Heart left ventricle (tissue), 16 donors: ENCODE measurements at regions not wholly inside any gene's neighbourhood (a gene's known extent, or its start where the extent isn't known, plus 50 kb on each side); places are given as distances from the start of the nearest gene placed in this dataset.

ENCODE experiments used
- ATAC-seq, 4 donors: fragments of 200-7000 bp; cut with Tn5 transposase; one replicate each; pipeline ENCODE4 v1.9.1; 2020 to 2022; ENCODE audit warnings: moderate library complexity in 4 of 4, mild to moderate bottlenecking in 3 of 4, moderate number of reproducible peaks in 1 of 4
- DNase-seq, 5 donors: peaks; one replicate each; pipeline ENCODE4 v3.0.0-alpha.2; 2020
- H3K27ac ChIP-seq, 12 donors: fragments of 200-600 bp; sonication (generic) in 4 of 12; one replicate each; pipeline versions ENCODE4 v1.5.0 to v1.8.0; 2016 to 2022; ENCODE audit warnings: mild to moderate bottlenecking in 2 of 12
- H3K27me3 ChIP-seq, 9 donors: fragments of 200-600 bp; sonication (generic) in 2 of 9; one replicate each; pipeline versions ENCODE4 v1.5.1 to v1.8.0; 2016 to 2022; ENCODE audit warnings: mild to moderate bottlenecking in 3 of 9
- H3K36me3 ChIP-seq, 9 donors: fragments of 200-600 bp; sonication (generic) in 2 of 9; one replicate each; pipeline versions ENCODE4 v1.5.0 to v1.8.0; 2018 to 2022; ENCODE audit warnings: mild to moderate bottlenecking in 2 of 9
- H3K4me1 ChIP-seq, 12 donors: fragments of 200-600 bp; sonication (generic) in 4 of 12; one replicate each; pipeline versions ENCODE4 v1.5.0 to v1.8.0; 2016 to 2022; ENCODE audit warnings: mild to moderate bottlenecking in 3 of 12
- H3K4me3 ChIP-seq, 12 donors: fragments of 200-600 bp; sonication (generic) in 4 of 12; one replicate each; pipeline versions ENCODE4 v1.5.0 to v1.8.0; 2017 to 2022; ENCODE audit warnings: mild to moderate bottlenecking in 9 of 12, moderate library complexity in 4 of 12
- H3K9me3 ChIP-seq, 12 donors: fragments of 200-600 bp; sonication (generic) in 4 of 12; one replicate each; pipeline versions ENCODE4 v1.5.0 to v1.8.0; 2016 to 2022; ENCODE audit warnings: mild to moderate bottlenecking in 1 of 12
- CTCF ChIP-seq, 12 donors: fragments of 200-600 bp; sonication (generic) in 4 of 12; IDR thresholded peaks; one replicate each; pipeline versions ENCODE4 v1.5.0 to v1.8.0; 2018 to 2022; ENCODE audit warnings: antibody characterized with exemption in 12 of 12, mild to moderate bottlenecking in 5 of 12
- POLR2A ChIP-seq, 2 donors: fragments of 450-650 bp; IDR thresholded peaks; one replicate each; pipeline ENCODE4 v1.6.1; 2017; ENCODE audit warnings: antibody characterized with exemption in 2 of 2, mild to moderate bottlenecking in 2 of 2, moderate library complexity in 2 of 2
- WGBS, 4 donors: extraction: QIAGEN DNeasy Blood & Tissue Kit in 2 of 4; methylation state at CpG; one replicate each; pipeline versions ENCODE4 v1.1.5 to v1.1.7; 2013 to 2018; 5-methylcytosine and 5-hydroxymethylcytosine counted together
- intact Hi-C, 10 donors: fragments of 100-400 bp; cut with DNase I; formaldehyde crosslinking; loops; one replicate each; pipeline versions ENCODE4 v1.11.1 to v1.14.2; 2022
- donor health status: ischemic (EF 13 %, LVEDD 7.1; RV severe dilation, severe dysfunction).
- donor health status: healthy with polysubstance abuse.
- donor health status: DM: no; HTN: yes; CAD: no.
- donor health status: DM: no; HTN: no; CAD: no.
- donor health status: ischemic (EF 25% LVEDD 6.9; RV normal size, moderate dysfunction).
- donor health status: ischemic (EF 25% LVEDD 5.7; RV mildly dilated, moderate dysfunction).
- donor health status: healthy.
- donor health status: DM: yes; HTN: yes; CAD: no.
- donor health status: ischemic (EF 35%, LVEDD 5.7; RV mildly dilated, moderate dysfunction).
- donor health status: nonischemic (EF 11% LVEDD 7.7; RV severe dilation, severe dysfunction).
- donor health status: DM: yes; HTN: yes; CAD: no.
- donor health status: PGD.
- donor health status: ischemic (EF 29% LVEDD 5.4; RV normal size, mild dysfunction).
- donor health status: nonischemic (EF 23%, LVEDD 6.1; RV moderate dilation, normal function).

DNA sequence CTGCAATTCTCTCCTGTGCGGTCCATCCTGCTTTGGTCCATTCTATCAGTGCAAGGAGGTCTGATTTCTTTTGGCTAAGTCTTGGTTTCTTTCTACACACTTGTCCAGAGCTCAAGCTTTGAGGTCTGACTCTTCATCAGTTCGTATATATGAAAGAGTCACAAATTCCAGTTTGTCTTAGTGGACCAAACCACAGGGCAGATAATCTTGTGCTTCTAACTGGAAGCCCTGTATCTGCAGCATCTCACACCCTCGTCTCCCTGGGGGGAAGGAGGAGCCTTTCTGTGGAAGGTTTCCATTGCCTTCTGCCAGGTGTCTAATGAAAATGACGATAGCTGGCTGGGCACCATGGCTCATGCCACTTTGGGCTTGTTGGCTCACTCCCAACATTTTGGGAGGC is 148.5 kb downstream of the SPP2 start:
- ATAC-seq, result no peak
- H3K27me3 ChIP-seq, result peaks cover 0 to 11% (median 0%) of the 10 kb centered on the region in 9 donors

DNA sequence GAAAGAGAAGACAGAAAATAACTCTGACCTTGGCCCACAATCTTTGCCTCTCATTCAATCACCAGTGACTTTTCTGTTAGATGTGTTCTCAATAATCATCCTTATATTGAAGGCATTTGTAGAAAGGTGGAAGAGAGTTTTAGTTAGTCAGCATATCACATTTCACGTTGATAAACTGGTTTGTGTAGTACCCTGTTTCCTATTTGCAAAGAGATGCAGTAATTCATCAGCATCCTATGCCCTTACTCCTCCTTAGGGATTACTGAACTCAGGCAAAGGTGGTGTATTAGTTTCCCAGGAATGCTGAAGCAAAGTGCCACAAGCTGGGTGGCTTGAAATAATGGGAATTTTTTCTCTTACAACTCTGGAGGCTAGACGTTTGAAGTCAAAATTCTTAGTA is 145.0 kb downstream of the SPP2 start:
- ATAC-seq, result no peak

More for the DNA sequence above, 148.5 kb downstream of the SPP2 start:
- no peak for TF ChIP-seq POLR2A (IDR thresholded peaks at IDR 0.05)
- no peak for TF ChIP-seq CTCF (IDR thresholded peaks at IDR 0.05)
- no peaks in the 10 kb centered on the region for H3K9me3 ChIP-seq
- peaks cover 0 to 11% (median 0%) of the 10 kb centered on the region in 12 donors for H3K4me1 ChIP-seq
- no peak overlapping the region for H3K4me3 ChIP-seq
- intact Hi-C loops, result no loop called here
- no peak for DNase-seq
- no peak overlapping the region for H3K27ac ChIP-seq
- 68 to 78% (median 70%) methylated on average over 4 of the region's 4 CpGs for WGBS, 4 donors
- H3K36me3 ChIP-seq, result no peaks in the 10 kb centered on the region

DNA sequence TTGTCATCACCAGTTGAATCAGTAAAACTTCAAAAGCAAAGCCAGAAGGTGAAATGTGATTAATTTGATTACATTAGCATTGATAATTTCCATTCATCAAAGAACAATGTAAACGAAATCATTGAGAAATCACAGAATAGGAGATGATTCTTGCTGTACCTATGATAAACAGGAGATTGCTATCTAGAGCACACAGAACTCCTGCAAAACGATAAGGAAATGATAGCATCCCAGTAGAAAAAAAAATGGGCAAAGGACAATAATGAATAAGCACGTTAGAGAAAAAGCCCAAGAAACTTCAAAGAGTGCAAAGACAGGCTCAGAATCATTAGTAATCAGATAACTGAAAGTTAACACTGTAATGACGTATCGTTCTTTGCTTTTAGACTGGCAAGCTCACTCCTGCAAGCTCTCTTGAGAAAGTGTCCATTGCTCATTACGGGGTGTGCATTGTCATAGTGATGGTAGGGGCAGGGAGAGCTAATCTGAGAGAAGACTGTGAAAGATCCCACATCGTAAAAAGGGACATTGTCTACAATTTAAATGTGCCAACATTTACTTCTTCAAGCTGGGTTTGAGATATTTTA is 143.6 kb downstream of the SPP2 start:
- no peak for TF ChIP-seq CTCF (IDR thresholded peaks at IDR 0.05)
- TF ChIP-seq POLR2A (IDR thresholded peaks at IDR 0.05), result no peak
- Histone ChIP-seq H3K27me3 (peaks cover 0 to 24% (median 0%) of the 10 kb centered on the region in 9 donors), H3K4me3 (no peak overlapping the region), H3K36me3 (no peaks in the 10 kb centered on the region), H3K27ac (no peak overlapping the region), H3K4me1 (peaks cover 0 to 4% (median 0%) of the 10 kb centered on the region in 12 donors), H3K9me3 (no peaks in the 10 kb centered on the region)
- DNase-seq (no peak), ATAC-seq (no peak)
- WGBS, 4 donors, result 59 to 69% (median 66%) methylated on average over 7 of the region's 7 CpGs
- intact Hi-C loops, result no loop called here

More for the DNA sequence above, 145.0 kb downstream of the SPP2 start:
- Histone ChIP-seq H3K27me3 (peaks cover 0 to 15% (median 0%) of the 10 kb centered on the region in 9 donors), H3K27ac (no peak overlapping the region), H3K4me3 (no peak overlapping the region), H3K9me3 (no peaks in the 10 kb centered on the region), H3K36me3 (no peaks in the 10 kb centered on the region), H3K4me1 (peaks cover 0 to 4% (median 0%) of the 10 kb centered on the region in 12 donors)
- intact Hi-C loops, result no loop called here
- DNase-seq, result no peak
- WGBS, 4 donors, result 71 to 82% (median 73%) methylated on average over 2 of the region's 2 CpGs
- no peak for TF ChIP-seq POLR2A (IDR thresholded peaks at IDR 0.05)
- no peak for TF ChIP-seq CTCF (IDR thresholded peaks at IDR 0.05)

DNA sequence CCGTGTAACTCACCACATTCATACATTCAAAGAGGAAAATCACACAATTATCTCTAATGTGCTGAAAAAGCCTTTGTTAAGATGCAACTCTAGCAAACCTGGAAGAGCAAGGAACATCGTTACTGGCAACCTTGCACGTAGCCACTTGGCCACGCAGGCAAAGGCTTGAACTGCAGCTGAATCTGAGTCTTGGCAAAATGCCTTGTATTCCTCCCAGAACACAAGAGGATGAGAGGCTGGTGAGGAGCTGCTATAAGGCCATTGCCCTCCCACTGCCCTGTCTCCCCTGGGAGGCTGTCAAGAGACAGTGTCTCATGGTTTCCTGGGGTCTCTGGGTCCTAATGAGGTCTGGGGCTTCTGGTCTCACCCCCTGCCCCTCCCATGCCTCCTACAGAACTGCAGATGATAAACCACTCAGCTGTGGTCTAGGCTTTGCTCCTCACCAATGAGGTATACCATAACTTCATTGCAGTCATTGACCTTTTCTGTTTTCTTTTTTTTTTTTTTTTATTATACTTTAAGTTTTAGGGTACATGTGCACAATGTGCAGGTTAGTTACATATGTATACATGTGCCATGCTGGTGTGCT is 141.4 kb downstream of the SPP2 start:
- ATAC-seq (no peak), DNase-seq (no peak)
- Histone ChIP-seq H3K9me3 (no peaks in the 10 kb centered on the region), H3K4me1 (peaks cover 0 to 4% (median 0%) of the 10 kb centered on the region in 12 donors), H3K27me3 (peaks cover 0 to 44% (median 3%) of the 10 kb centered on the region in 9 donors), H3K36me3 (no peaks in the 10 kb centered on the region), H3K27ac (no peak overlapping the region), H3K4me3 (no peak overlapping the region)
- WGBS, 4 donors, result 33 to 51% (median 37%) methylated on average over 4 of the region's 4 CpGs
- TF ChIP-seq CTCF (IDR thresholded peaks at IDR 0.05), result no peak
- TF ChIP-seq POLR2A (IDR thresholded peaks at IDR 0.05), result no peak
- intact Hi-C loops, result no loop called here
